Right atrium auricular region (tissue), 2 donors: ENCODE measurements at regions not wholly inside any gene's neighbourhood (a gene's known extent, or its start where the extent isn't known, plus 50 kb on each side); places are given as distances from the start of the nearest gene placed in this dataset.
"Not testable (repeated sequence)": the region's sequence is repeated elsewhere in the genome, so short reads cannot be mapped to it uniquely, and the experiment has no call there.

Source experiments
- DNase-seq: peaks from one replicate; pipeline ENCODE4 v3.0.0-alpha.2; 2019; ENCODE audit warnings: low spot score
- H3K27ac ChIP-seq, 2 donors: fragments of 200-600 bp; sonication (generic); 1 replicate in 1 of 2; 2 replicates in 1 of 2; pipeline ENCODE4 v1.5.1; 2016 to 2019
- H3K27me3 ChIP-seq, 2 donors: fragments of 200-600 bp; sonication (generic); one replicate each; pipeline versions ENCODE4 v1.5.1 to v1.6.0; 2017 to 2019
- H3K36me3 ChIP-seq: fragments of 200-600 bp; sonication (generic); one replicate; pipeline ENCODE4 v1.5.1; 2016
- H3K4me1 ChIP-seq, 2 donors: fragments of 200-600 bp; sonication (generic); one replicate each; pipeline versions ENCODE4 v1.5.1 to v1.6.0; 2017 to 2019
- H3K4me3 ChIP-seq, 2 donors: fragments of 200-600 bp; sonication (generic); 1 replicate in 1 of 2; 2 replicates in 1 of 2; pipeline ENCODE4 v1.5.1; 2017 to 2019; ENCODE audit warnings: mild to moderate bottlenecking in 1 of 2, moderate library complexity in 1 of 2
- H3K9me3 ChIP-seq, 2 donors: fragments of 200-600 bp; sonication (generic); one replicate each; pipeline ENCODE4 v1.5.1; 2019
- TF ChIP-seq, protein P1 (sequence below), 2 donors: fragments of 200-600 bp; sonication (generic); IDR thresholded peaks; one replicate each; pipeline ENCODE4 v1.5.1; 2019; ENCODE audit warnings: antibody characterized with exemption in 2 of 2

DNA sequence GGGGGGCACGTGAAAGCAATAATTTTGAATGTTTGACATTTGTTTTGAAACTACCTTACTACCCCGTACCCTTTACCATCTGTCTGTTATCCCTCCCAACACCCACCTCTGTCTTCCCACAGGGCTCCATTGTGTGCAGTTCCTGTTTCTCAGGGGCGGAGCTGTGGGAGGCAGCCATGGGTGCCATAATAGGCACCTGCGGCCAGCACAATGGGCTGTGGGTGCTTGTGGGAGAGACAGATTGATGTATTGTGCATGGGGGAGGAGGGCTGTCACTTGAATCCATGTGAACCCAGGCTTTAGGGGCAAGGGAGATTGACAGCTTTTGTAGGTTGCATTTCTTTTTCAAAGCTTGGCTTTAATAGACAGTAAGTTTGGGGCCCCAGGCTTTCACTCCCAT, 122.6 kb upstream of the CXorf66 start:
- TF ChIP-seq, protein P1, sequence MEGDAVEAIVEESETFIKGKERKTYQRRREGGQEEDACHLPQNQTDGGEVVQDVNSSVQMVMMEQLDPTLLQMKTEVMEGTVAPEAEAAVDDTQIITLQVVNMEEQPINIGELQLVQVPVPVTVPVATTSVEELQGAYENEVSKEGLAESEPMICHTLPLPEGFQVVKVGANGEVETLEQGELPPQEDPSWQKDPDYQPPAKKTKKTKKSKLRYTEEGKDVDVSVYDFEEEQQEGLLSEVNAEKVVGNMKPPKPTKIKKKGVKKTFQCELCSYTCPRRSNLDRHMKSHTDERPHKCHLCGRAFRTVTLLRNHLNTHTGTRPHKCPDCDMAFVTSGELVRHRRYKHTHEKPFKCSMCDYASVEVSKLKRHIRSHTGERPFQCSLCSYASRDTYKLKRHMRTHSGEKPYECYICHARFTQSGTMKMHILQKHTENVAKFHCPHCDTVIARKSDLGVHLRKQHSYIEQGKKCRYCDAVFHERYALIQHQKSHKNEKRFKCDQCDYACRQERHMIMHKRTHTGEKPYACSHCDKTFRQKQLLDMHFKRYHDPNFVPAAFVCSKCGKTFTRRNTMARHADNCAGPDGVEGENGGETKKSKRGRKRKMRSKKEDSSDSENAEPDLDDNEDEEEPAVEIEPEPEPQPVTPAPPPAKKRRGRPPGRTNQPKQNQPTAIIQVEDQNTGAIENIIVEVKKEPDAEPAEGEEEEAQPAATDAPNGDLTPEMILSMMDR (IDR thresholded peaks at IDR 0.05), result no peak
- DNase-seq, result no peak
- H3K27me3 ChIP-seq, result no peaks in the 10 kb centered on the region

DNA sequence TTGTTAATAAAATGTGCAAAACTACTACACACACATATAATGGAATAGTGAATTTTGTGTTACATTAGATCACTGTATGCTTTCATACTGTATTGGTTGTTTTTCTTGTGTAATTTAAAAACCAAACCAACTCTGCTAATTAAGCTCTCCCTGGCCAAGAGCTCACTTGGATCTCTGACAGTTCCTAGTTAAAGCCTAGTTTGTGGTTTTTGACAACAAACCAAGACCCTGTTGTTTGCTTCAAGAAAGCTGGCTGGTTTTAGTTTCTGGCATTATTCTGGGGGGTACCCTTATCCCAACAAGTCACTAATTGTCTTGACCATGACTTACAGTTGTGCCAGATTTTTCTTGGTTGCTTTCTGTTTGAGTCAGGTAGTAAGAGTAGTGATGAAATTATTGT, 121.4 kb upstream of the CXorf66 start:
- no peak overlapping the region for H3K27ac ChIP-seq
- TF ChIP-seq, protein P1 (IDR thresholded peaks at IDR 0.05), result no peak
- no peaks in the 10 kb centered on the region for H3K36me3 ChIP-seq
- no peaks in the 10 kb centered on the region for H3K9me3 ChIP-seq
- DNase-seq, result no peak
- no peak overlapping the region for H3K4me3 ChIP-seq
- peaks cover 0 to 2% of the 10 kb centered on the region in 2 donors for H3K4me1 ChIP-seq
- H3K27me3 ChIP-seq, result no peaks in the 10 kb centered on the region

More for the DNA sequence above, 122.6 kb upstream of the CXorf66 start:
- peaks cover 0 to 5% of the 10 kb centered on the region in 2 donors for H3K4me1 ChIP-seq
- H3K27ac ChIP-seq, result no peak overlapping the region
- H3K4me3 ChIP-seq, result no peak overlapping the region
- no peaks in the 10 kb centered on the region for H3K9me3 ChIP-seq
- no peaks in the 10 kb centered on the region for H3K36me3 ChIP-seq

GRCh38 chrX:140074851-140075250, 109.5 kb upstream of the CXorf66 start:
- not testable (repeated sequence) for H3K9me3 ChIP-seq, H3K36me3 ChIP-seq, DNase-seq, H3K27ac ChIP-seq, H3K27me3 ChIP-seq, H3K4me3 ChIP-seq, H3K4me1 ChIP-seq

DNA sequence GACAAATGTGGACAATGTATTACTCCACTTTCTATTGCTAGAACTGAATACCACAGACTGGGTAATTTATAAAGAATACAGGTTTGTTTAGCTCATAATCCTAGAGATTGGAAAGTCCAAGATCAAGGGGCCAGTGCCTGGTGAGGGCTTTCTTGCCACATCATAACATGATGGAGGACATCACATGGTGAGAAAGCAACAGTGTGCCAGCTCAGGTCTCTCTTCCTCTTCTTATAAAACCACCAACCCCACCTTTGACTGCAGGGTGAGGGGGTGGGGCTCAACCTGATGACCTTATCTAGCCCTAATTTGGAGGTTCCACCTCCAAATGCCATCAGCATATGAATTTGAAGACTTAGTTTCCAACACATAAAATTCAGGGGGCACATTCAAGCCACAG, 105.7 kb upstream of the CXorf66 start:
- TF ChIP-seq, protein P1 (IDR thresholded peaks at IDR 0.05), result no peak
- no peaks in the 10 kb centered on the region for H3K27me3 ChIP-seq
- no peaks in the 10 kb centered on the region for H3K4me1 ChIP-seq
- H3K4me3 ChIP-seq, result no peak overlapping the region
- H3K9me3 ChIP-seq, result no peaks in the 10 kb centered on the region
- no peak for DNase-seq
- no peak overlapping the region for H3K27ac ChIP-seq
- H3K36me3 ChIP-seq, result no peaks in the 10 kb centered on the region

- H3K4me3 ChIP-seq, result no peak overlapping the region
- no peaks in the 10 kb centered on the region for H3K36me3 ChIP-seq
- no peak for DNase-seq
- no peaks in the 10 kb centered on the region for H3K9me3 ChIP-seq
- TF ChIP-seq, protein P1 (IDR thresholded peaks at IDR 0.05), result no peak
- H3K27me3 ChIP-seq, result no peaks in the 10 kb centered on the region
- no peak overlapping the region for H3K27ac ChIP-seq
- no peaks in the 10 kb centered on the region for H3K4me1 ChIP-seq
Observed at GRCh38 chrX:140065961-140066662, 100.8 kb upstream of the CXorf66 start.

- Histone ChIP-seq H3K27ac (no peak overlapping the region), H3K4me1 (no peaks in the 10 kb centered on the region), H3K27me3 (no peaks in the 10 kb centered on the region), H3K4me3 (no peak overlapping the region), H3K9me3 (no peaks in the 10 kb centered on the region), H3K36me3 (no peaks in the 10 kb centered on the region)
- DNase-seq, result no peak
- TF ChIP-seq, protein P1 (IDR thresholded peaks at IDR 0.05), result no peak
Observed at GRCh38 chrX:140064993-140065392, 99.7 kb upstream of the CXorf66 start.
